ENCODE measurements at regions not wholly inside any gene's neighbourhood (a gene's known extent, or its start where the extent isn't known, plus 50 kb on each side); places are given as distances from the start of the nearest gene placed in this dataset.

GRCh38 chr6:12572896-12573827 is 143.4 kb upstream of the PHACTR1 start:
- Histone ChIP-seq H3K4me3 (ENCODE audit: low read depth, low read length, poor library complexity, severe bottlenecking) (no peak overlapping the region), H3K27ac (ENCODE audit: low read depth, low read length, poor library complexity, severe bottlenecking) (no peak overlapping the region), H2AFZ (ENCODE audit: low read length) (no peak overlapping the region), H4K20me1 (ENCODE audit: insufficient read depth, low read length) (no peaks in the 10 kb centered on the region), H3K9me3 (ENCODE audit: low read length) (no peaks in the 10 kb centered on the region), H3K79me2 (ENCODE audit: insufficient read depth, low read depth, low read length) (no peaks in the 10 kb centered on the region), H3K4me1 (ENCODE audit: insufficient read depth, low read length, poor library complexity, severe bottlenecking) (no peaks in the 10 kb centered on the region), H3K4me2 (ENCODE audit: low read length) (no peak overlapping the region), H3K9me2 (ENCODE audit: insufficient read depth, low read length) (no peaks in the 10 kb centered on the region), H3K36me3 (ENCODE audit: insufficient read depth, low read length) (no peaks in the 10 kb centered on the region)
- ChIA-PET POLR2A (no interaction called here), CTCF (ENCODE audit: unreplicated experiment) (no interaction called here)
- intact Hi-C loops (cut with micrococcal nuclease; ENCODE audit: unreplicated experiment) = no loop called here
- TF ChIP-seq EZH2phosphoT487 (IDR thresholded peaks at IDR 0.05; ENCODE audit: borderline replicate concordance, low read depth, low read length) = no peak
- no peak for TF ChIP-seq CTCF (conservative IDR thresholded peaks at IDR 0.05; ENCODE audit: low read length)
- no peak for DNase-seq (ENCODE audit: low spot score)
- no TSS peak for BruUV-seq (replicated peaks)

DNA sequence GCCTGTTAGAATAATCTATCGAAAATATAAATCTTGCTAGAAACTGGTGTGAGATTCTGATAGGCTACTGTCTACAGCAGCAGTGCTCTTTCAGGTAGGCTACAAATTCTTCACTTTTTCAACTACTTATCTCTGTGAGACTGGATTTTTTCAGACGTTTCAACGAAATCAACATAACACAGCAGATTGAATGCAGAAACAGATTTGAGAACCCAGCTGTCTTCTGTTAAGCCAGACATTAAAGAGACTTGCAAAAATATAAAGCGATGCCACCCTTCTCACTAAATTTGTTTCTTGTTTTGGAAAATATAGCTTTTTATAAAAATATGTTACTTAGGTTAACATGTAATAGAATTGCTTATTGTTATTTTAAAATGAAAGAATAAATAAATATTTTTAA is 140.6 kb upstream of the PHACTR1 start:
- Histone ChIP-seq H3K27ac (ENCODE audit: low read depth, low read length, poor library complexity, severe bottlenecking) (no peak overlapping the region), H3K4me3 (ENCODE audit: low read depth, low read length, poor library complexity, severe bottlenecking) (no peak overlapping the region), H2AFZ (ENCODE audit: low read length) (no peak overlapping the region), H3K9me3 (ENCODE audit: low read length) (no peaks in the 10 kb centered on the region), H3K79me2 (ENCODE audit: insufficient read depth, low read depth, low read length) (no peaks in the 10 kb centered on the region), H3K4me1 (ENCODE audit: insufficient read depth, low read length, poor library complexity, severe bottlenecking) (no peaks in the 10 kb centered on the region), H3K4me2 (ENCODE audit: low read length) (no peak overlapping the region), H4K20me1 (ENCODE audit: insufficient read depth, low read length) (no peaks in the 10 kb centered on the region), H3K36me3 (ENCODE audit: insufficient read depth, low read length) (no peaks in the 10 kb centered on the region), H3K9me2 (ENCODE audit: insufficient read depth, low read length) (no peaks in the 10 kb centered on the region)
- DNase-seq (ENCODE audit: low spot score) = no peak
- no TSS peak for BruUV-seq (replicated peaks)
- CTCF ChIA-PET (ENCODE audit: unreplicated experiment) = no interaction called here
- intact Hi-C loops (cut with micrococcal nuclease; ENCODE audit: unreplicated experiment) = no loop called here
- POLR2A ChIA-PET = no interaction called here
- no peak for TF ChIP-seq CTCF (conservative IDR thresholded peaks at IDR 0.05; ENCODE audit: low read length)
- no peak for TF ChIP-seq EZH2phosphoT487 (IDR thresholded peaks at IDR 0.05; ENCODE audit: borderline replicate concordance, low read depth, low read length)

- Histone ChIP-seq H2AFZ (ENCODE audit: low read length) (no peak overlapping the region), H3K4me3 (ENCODE audit: low read depth, low read length, poor library complexity, severe bottlenecking) (no peak overlapping the region), H3K27ac (ENCODE audit: low read depth, low read length, poor library complexity, severe bottlenecking) (no peak overlapping the region), H4K20me1 (ENCODE audit: insufficient read depth, low read length) (no peaks in the 10 kb centered on the region), H3K36me3 (ENCODE audit: insufficient read depth, low read length) (no peaks in the 10 kb centered on the region), H3K4me1 (ENCODE audit: insufficient read depth, low read length, poor library complexity, severe bottlenecking) (no peaks in the 10 kb centered on the region), H3K79me2 (ENCODE audit: insufficient read depth, low read depth, low read length) (no peaks in the 10 kb centered on the region), H3K9me2 (ENCODE audit: insufficient read depth, low read length) (no peaks in the 10 kb centered on the region), H3K4me2 (ENCODE audit: low read length) (no peak overlapping the region), H3K9me3 (ENCODE audit: low read length) (no peaks in the 10 kb centered on the region)
- POLR2A ChIA-PET = no interaction called here
- TF ChIP-seq CTCF (conservative IDR thresholded peaks at IDR 0.05; ENCODE audit: low read length) (no peak), EZH2phosphoT487 (IDR thresholded peaks at IDR 0.05; ENCODE audit: borderline replicate concordance, low read depth, low read length) (no peak)
- DNase-seq (ENCODE audit: low spot score) = no peak
- no TSS peak for BruUV-seq (replicated peaks)
- intact Hi-C loops (cut with micrococcal nuclease; ENCODE audit: unreplicated experiment) = no loop called here
- CTCF ChIA-PET (ENCODE audit: unreplicated experiment) = no interaction called here
Measured at GRCh38 chr6:12576389-12576788, 140.2 kb upstream of the PHACTR1 start.

Measured in OCI-LY7 (cell line).